ENCODE measurements at regions not wholly inside any gene's neighbourhood (a gene's known extent, or its start where the extent isn't known, plus 50 kb on each side); places are given as distances from the start of the nearest gene placed in this dataset.

- H4K20me1 ChIP-seq (replicated peaks in 1 of 2; ENCODE audit: control insufficient read depth in 1 of 2, insufficient read depth in 2 of 2, low read length in 2 of 2) = no peaks in the 10 kb centered on the region
- FAIRE-seq = no peak
- H2AFZ ChIP-seq (ENCODE audit: low read length) = 0 out of 2 replicates have a peak overlapping the region, but pooled peaks have one; percentile 17
- no peak overlapping the region for H3K18ac ChIP-seq (ENCODE audit: extremely low read depth, low read length)
- no peak overlapping the region for H3K23ac ChIP-seq (ENCODE audit: insufficient read length)
- H3K36me3 ChIP-seq (ENCODE audit: control insufficient read depth in 2 of 4, insufficient read depth in 4 of 4, low read length in 3 of 4) = no peaks in the 10 kb centered on the region
- no peaks in the 10 kb centered on the region for H3K79me1 ChIP-seq (ENCODE audit: low read depth, low read length)
- no peak overlapping the region for H3K4me3 ChIP-seq (ENCODE audit: extremely low read depth in 1 of 4, insufficient read depth in 2 of 4, low read depth in 3 of 4, low read length in 4 of 4)
- ChIA-PET POLR2A (ENCODE audit: partially characterized antibody) (interaction anchor here (0.6 to 1.6 kb wide), 3 partner anchors 9 to 16 kb away, joined by 3 to 6 read pairs (median 4); no protein-coding TSS in a partner anchor), CTCF (ENCODE audit: partially characterized antibody) (interaction anchor here (0.8 to 2.1 kb wide), 8 partner anchors 9 to 110 kb away, joined by 3 to 24 read pairs (median 4); no protein-coding TSS in a partner anchor)
- H3K4me2 ChIP-seq (ENCODE audit: insufficient read depth in 1 of 2, low read depth in 2 of 2, low read length in 2 of 2) = no peak overlapping the region
- no peak overlapping the region for H4K8ac ChIP-seq (ENCODE audit: extremely low read depth, insufficient read depth, low read length)
- no peak overlapping the region for H2BK5ac ChIP-seq (ENCODE audit: low read depth, low read length)
- no peak overlapping the region for H2BK120ac ChIP-seq (replicated peaks; ENCODE audit: low read depth, low read length)
- H2BK15ac ChIP-seq (ENCODE audit: low read length) = no peak overlapping the region
- H4K5ac ChIP-seq (ENCODE audit: insufficient read length, low read depth, low read length) = no peak overlapping the region
- H3K4ac ChIP-seq (replicated peaks; ENCODE audit: insufficient read length, low read depth, low read length) = no peak overlapping the region
- no peak overlapping the region for H3K56ac ChIP-seq (replicated peaks; ENCODE audit: insufficient read length, low read depth, low read length)
- H3K23me2 ChIP-seq (ENCODE audit: low read depth, low read length) = no peaks in the 10 kb centered on the region
- no peak overlapping the region for H4K91ac ChIP-seq (replicated peaks; ENCODE audit: insufficient read length, low read length)
- no peak overlapping the region for H3K9ac ChIP-seq (replicated peaks in 1 of 4; ENCODE audit: extremely low read depth in 1 of 4, low read depth in 3 of 4, low read length in 3 of 4)
- H2BK20ac ChIP-seq (ENCODE audit: low read length) = 0 out of 2 replicates have a peak overlapping the region, but pooled peaks have one; percentile 75
- TF ChIP-seq SIX5 (IDR thresholded peaks at IDR 0.05; ENCODE audit: low read depth, low read length) (no peak), CREB1 (IDR thresholded peaks at IDR 0.05) (no peak), MAX (IDR thresholded peaks at IDR 0.05) (no peak), CBX8 (IDR thresholded peaks at IDR 0.05; ENCODE audit: borderline replicate concordance, low read depth, low read length) (no peak), SUZ12 (IDR thresholded peaks at IDR 0.05; ENCODE audit: low read length) (no peak), BRCA1 (IDR thresholded peaks at IDR 0.05; ENCODE audit: low read depth, low read length) (no peak), SRF (IDR thresholded peaks at IDR 0.05; ENCODE audit: low read depth, low read length) (no peak)
- no peak overlapping the region for H3K14ac ChIP-seq (ENCODE audit: insufficient read length)
- no peaks in the 10 kb centered on the region for H3K4me1 ChIP-seq (replicated peaks in 1 of 4; ENCODE audit: control insufficient read depth in 3 of 4, insufficient read depth in 4 of 4, low read length in 3 of 4)
- H2BK12ac ChIP-seq (ENCODE audit: low read depth, low read length) = no peak overlapping the region
- H3K9me3 ChIP-seq (ENCODE audit: insufficient read depth in 2 of 2, low read depth in 1 of 2, low read length in 1 of 2) = no peaks in the 10 kb centered on the region
- H2AK5ac ChIP-seq (ENCODE audit: low read depth, low read length) = no peak overlapping the region
- WGBS, 2 experiments (ENCODE audit: extremely low coverage in 1 of 2, insufficient coverage in 1 of 2, insufficient read length in 1 of 2, insufficient replicate concordance in 2 of 2, low coverage in 1 of 2, low lambda C conversion rate in 2 of 2, missing lambda C conversion rate in 1 of 2) = 93% methylated on average over 5 of the region's 5 CpGs; no CpG with 5 or more reads in 1 of the 2 experiments
- DNase-seq (ENCODE audit: low read depth in 1 of 2, low spot score in 2 of 2) = no peak
- H3K79me2 ChIP-seq (ENCODE audit: control insufficient read depth in 1 of 2, insufficient read depth in 2 of 2, low read length in 2 of 2) = no peaks in the 10 kb centered on the region
- H3K27me3 ChIP-seq (replicated peaks in 1 of 4; ENCODE audit: control insufficient read depth in 3 of 4, extremely low read depth in 1 of 4, insufficient read depth in 3 of 4, low read length in 3 of 4) = no peaks in the 10 kb centered on the region
- no peak overlapping the region for H3K27ac ChIP-seq (ENCODE audit: low read depth, low read length)
These were observed 56.3 kb upstream of the JUN start for GRCh38 chr1:58839846-58840835.

Measured in H1 (cell line).